PC-9 (cell line): ENCODE measurements at regions not wholly inside any gene's neighbourhood (a gene's known extent, or its start where the extent isn't known, plus 50 kb on each side); places are given as distances from the start of the nearest gene placed in this dataset.

Source experiments
- BruUV-seq: library from RNA; stranded (reverse); fragments of 400-500 nt; replicated peaks from 2 replicates; lab custom pipeline; 2021; lab: Mats Ljungman, UMichigan
- CTCF ChIA-PET: fragments of 300-600 bp; sonication (Branson Sonifier 250); formaldehyde crosslinking; loops from one replicate; lab custom pipeline; 2022; ENCODE audit warnings: antibody characterized with exemption; lab: Charles Lee
- POLR2A ChIA-PET: fragments of 300-600 bp; sonication (Branson Sonifier 250); formaldehyde crosslinking; loops from one replicate; lab custom pipeline; 2022; ENCODE audit warnings: antibody characterized with exemption; ENCODE audit not compliant: unreplicated experiment; lab: Charles Lee
- DNase-seq, 2 experiments: peaks; one replicate each; pipeline versions ENCODE4 v3.0.0 to v3.0.0-alpha.2; 2015 to 2022; ENCODE audit warnings: mixed read lengths in 1 of 2
- H2AFZ ChIP-seq: fragments of 200-600 bp; sonication (generic); 2 replicates; pipeline ENCODE4 v1.8.1; 2017; ENCODE audit warnings: antibody characterized with exemption
- H3F3A ChIP-seq: fragments of 200-600 bp; sonication (generic); 2 replicates; pipeline ENCODE4 v1.8.1; 2017; ENCODE audit warnings: antibody characterized with exemption, mild to moderate bottlenecking, low read depth; ENCODE audit not compliant: insufficient read depth
- H3K27ac ChIP-seq: fragments of 200-600 bp; sonication (generic); 2 replicates; pipeline ENCODE4 v1.6.1; 2016; ENCODE audit warnings: mixed run types
- H3K27me3 ChIP-seq: fragments of 200-600 bp; sonication (generic); 2 replicates; pipeline ENCODE4 v1.6.1; 2016; ENCODE audit warnings: low read depth, mixed run types; ENCODE audit not compliant: insufficient read depth
- H3K36me3 ChIP-seq: fragments of 200-600 bp; sonication (generic); 2 replicates; pipeline ENCODE4 v1.6.1; 2016; ENCODE audit warnings: low read depth, mixed run types
- H3K4me1 ChIP-seq: fragments of 200-600 bp; sonication (generic); replicated peaks from 2 replicates; pipeline ENCODE4 v1.6.1; 2016; ENCODE audit warnings: mixed run types; ENCODE audit not compliant: insufficient read depth
- H3K4me2 ChIP-seq: fragments of 200-600 bp; sonication (generic); 2 replicates; pipeline ENCODE4 v1.6.1; 2017; ENCODE audit warnings: mixed run types
- H3K4me3 ChIP-seq: fragments of 200-600 bp; sonication (generic); 2 replicates; pipeline ENCODE4 v1.6.1; 2016; ENCODE audit warnings: mixed run types
- H3K79me2 ChIP-seq: fragments of 200-600 bp; sonication (generic); 2 replicates; pipeline ENCODE4 v1.6.1; 2017; ENCODE audit warnings: low read depth, mixed run types
- H3K9me2 ChIP-seq: fragments of 200-600 bp; sonication (generic); 2 replicates; pipeline ENCODE4 v1.8.1; 2017; ENCODE audit warnings: mild to moderate bottlenecking; ENCODE audit not compliant: insufficient read depth
- H3K9me3 ChIP-seq: fragments of 200-600 bp; sonication (generic); 2 replicates; pipeline ENCODE4 v1.8.1; 2016; ENCODE audit warnings: low read depth; ENCODE audit not compliant: insufficient read depth
- H4K20me1 ChIP-seq: fragments of 200-600 bp; sonication (generic); 2 replicates; pipeline ENCODE4 v1.8.1; 2017; ENCODE audit not compliant: insufficient read depth
- EZH2 ChIP-seq: fragments of 200-600 bp; sonication (generic); IDR thresholded peaks from 2 replicates; pipeline ENCODE4 v1.8.0; 2017; ENCODE audit warnings: antibody characterized with exemption, low read depth
- intact Hi-C: fragments of 100-400 bp; cut with micrococcal nuclease; formaldehyde crosslinking; loops from one replicate; pipeline ENCODE4 v1.10.0; 2022; ENCODE audit not compliant: unreplicated experiment
- TF ChIP-seq, protein P1 (sequence below): fragments of 200-600 bp; sonication (generic); conservative IDR thresholded peaks from 2 replicates; pipeline ENCODE4 v1.6.1; 2017; ENCODE audit warnings: mixed run types, antibody characterized with exemption, mild to moderate bottlenecking, moderate library complexity

DNA sequence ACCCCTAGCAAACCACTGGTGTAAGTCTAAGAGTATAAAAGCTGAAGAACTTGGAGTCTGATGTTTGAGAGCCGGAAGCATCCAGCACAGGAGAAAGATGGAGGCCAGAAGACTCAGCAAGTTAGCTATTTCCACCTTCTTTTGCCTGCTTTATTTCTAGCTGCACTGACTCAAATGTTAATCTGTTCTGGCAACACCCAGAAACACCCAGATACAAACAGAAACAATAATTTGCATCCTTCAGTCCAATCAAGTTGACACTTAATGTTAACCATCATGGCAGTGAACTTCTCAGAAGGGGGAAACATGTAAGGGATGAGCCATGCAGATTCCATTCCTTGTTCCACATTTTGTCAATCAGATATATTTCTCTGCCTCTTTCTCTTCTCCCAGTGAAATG lies 101.8 kb upstream of the FERD3L start:
- DNase-seq, result no peak
- TF ChIP-seq EZH2, result no peak
- TF ChIP-seq, protein P1, sequence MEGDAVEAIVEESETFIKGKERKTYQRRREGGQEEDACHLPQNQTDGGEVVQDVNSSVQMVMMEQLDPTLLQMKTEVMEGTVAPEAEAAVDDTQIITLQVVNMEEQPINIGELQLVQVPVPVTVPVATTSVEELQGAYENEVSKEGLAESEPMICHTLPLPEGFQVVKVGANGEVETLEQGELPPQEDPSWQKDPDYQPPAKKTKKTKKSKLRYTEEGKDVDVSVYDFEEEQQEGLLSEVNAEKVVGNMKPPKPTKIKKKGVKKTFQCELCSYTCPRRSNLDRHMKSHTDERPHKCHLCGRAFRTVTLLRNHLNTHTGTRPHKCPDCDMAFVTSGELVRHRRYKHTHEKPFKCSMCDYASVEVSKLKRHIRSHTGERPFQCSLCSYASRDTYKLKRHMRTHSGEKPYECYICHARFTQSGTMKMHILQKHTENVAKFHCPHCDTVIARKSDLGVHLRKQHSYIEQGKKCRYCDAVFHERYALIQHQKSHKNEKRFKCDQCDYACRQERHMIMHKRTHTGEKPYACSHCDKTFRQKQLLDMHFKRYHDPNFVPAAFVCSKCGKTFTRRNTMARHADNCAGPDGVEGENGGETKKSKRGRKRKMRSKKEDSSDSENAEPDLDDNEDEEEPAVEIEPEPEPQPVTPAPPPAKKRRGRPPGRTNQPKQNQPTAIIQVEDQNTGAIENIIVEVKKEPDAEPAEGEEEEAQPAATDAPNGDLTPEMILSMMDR, result no peak
- Histone ChIP-seq H3K9me3 (peaks cover 6% of the 10 kb centered on the region; the same call in 1 of the 2 replicates), H3F3A (no peaks in the 10 kb centered on the region), H3K4me2 (no peak overlapping the region), H3K27me3 (no peaks in the 10 kb centered on the region), H3K27ac (no peak overlapping the region), H3K9me2 (no peaks in the 10 kb centered on the region), H3K4me1 (no peaks in the 10 kb centered on the region), H3K79me2 (no peaks in the 10 kb centered on the region), H4K20me1 (no peaks in the 10 kb centered on the region), H2AFZ (no peak overlapping the region), H3K36me3 (no peaks in the 10 kb centered on the region), H3K4me3 (no peak overlapping the region)
- no TSS peak for BruUV-seq
- intact Hi-C loops, result no loop called here
- ChIA-PET CTCF (no interaction called here), POLR2A (no interaction called here)

DNA sequence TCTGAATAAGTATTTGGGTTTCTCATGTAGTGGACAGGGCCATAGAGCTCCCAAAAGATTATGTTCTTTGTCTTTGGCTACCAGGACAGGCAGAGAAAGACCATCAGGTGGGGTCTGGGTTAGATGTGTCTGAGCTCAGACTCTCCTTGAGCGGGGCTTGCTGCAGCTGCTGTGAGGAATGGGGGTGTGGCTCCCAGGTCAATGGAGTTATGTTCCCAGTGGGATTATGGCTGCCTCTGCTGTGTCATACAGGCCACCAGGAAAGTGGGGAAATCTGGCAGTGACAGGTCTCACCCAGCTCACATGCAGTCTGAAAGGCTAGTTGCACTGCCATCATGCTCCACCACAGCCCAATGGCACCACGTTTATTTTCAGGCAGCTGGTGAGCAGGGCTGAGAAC lies 97.0 kb upstream of the FERD3L start:
- no peak for TF ChIP-seq EZH2
- TF ChIP-seq, protein P1, result no peak
- intact Hi-C loops, result no loop called here
- Histone ChIP-seq H3K9me2 (no peaks in the 10 kb centered on the region), H3K4me2 (no peak overlapping the region), H3K4me1 (no peaks in the 10 kb centered on the region), H2AFZ (no peak overlapping the region), H3K4me3 (no peak overlapping the region), H3K9me3 (no peaks in the 10 kb centered on the region), H3F3A (no peaks in the 10 kb centered on the region), H3K36me3 (no peaks in the 10 kb centered on the region), H3K27ac (no peak overlapping the region), H4K20me1 (no peaks in the 10 kb centered on the region), H3K27me3 (no peaks in the 10 kb centered on the region), H3K79me2 (no peaks in the 10 kb centered on the region)
- ChIA-PET POLR2A (interaction anchor here (0.5 kb wide), 1 partner anchor 128 kb away, joined by 3 read pairs; no protein-coding TSS in a partner anchor), CTCF (no interaction called here)
- DNase-seq, result no peak
- no TSS peak for BruUV-seq

DNA sequence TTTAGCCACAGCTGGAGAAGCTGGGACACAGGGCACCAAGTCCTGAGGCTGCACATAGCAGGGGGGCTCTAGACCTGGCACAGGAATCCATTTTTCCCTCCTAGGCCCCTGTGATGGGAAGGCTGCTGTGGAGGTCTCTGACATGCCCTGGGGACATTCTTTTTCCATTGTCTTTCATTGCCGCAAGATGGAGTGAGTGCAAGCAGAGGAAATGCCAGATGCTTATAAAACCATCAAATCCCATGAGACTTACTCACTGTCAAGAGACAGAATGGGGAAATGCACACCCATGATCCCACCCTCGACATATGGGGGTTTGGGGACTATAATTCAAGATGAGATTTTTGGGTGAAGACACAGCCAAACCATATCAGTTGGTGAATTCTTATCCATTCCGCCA lies 94.7 kb upstream of the FERD3L start:
- H2AFZ ChIP-seq, result no peak overlapping the region
- TF ChIP-seq, protein P1, result no peak
- no peak for TF ChIP-seq EZH2
- no peaks in the 10 kb centered on the region for H3K36me3 ChIP-seq
- H3K4me3 ChIP-seq, result no peak overlapping the region
- BruUV-seq, result no TSS peak
- ChIA-PET POLR2A (no interaction called here), CTCF (no interaction called here)
- no peaks in the 10 kb centered on the region for H4K20me1 ChIP-seq
- H3K4me2 ChIP-seq, result no peak overlapping the region
- DNase-seq, result no peak
- intact Hi-C loops, result no loop called here
- H3K27ac ChIP-seq, result no peak overlapping the region
- H3K9me2 ChIP-seq, result no peaks in the 10 kb centered on the region
- no peaks in the 10 kb centered on the region for H3K4me1 ChIP-seq
- H3K79me2 ChIP-seq, result no peaks in the 10 kb centered on the region
- H3F3A ChIP-seq, result no peaks in the 10 kb centered on the region
- H3K27me3 ChIP-seq, result no peaks in the 10 kb centered on the region
- H3K9me3 ChIP-seq, result no peaks in the 10 kb centered on the region
